Keratinocyte (primary cell): ENCODE measurements at regions not wholly inside any gene's neighbourhood (a gene's known extent, or its start where the extent isn't known, plus 50 kb on each side); places are given as distances from the start of the nearest gene placed in this dataset.

Experiments
- DNase-seq: peaks from one replicate; pipeline ENCODE4 v3.0.0-alpha.2; 2011; ENCODE audit warnings: low read depth, missing footprints, low spot score
- FAIRE-seq: peaks from 2 replicates; lab custom pipeline; 2011; peaks lifted over from hg19 to GRCh38; lab: Jason Lieb, UNC
- H2AFZ ChIP-seq: 2 replicates; pipeline ENCODE4 v1.6.0; 2012; ENCODE audit warnings: low read length, control low read depth, inconsistent platforms; ENCODE audit not compliant: control insufficient read depth
- H3K27ac ChIP-seq: 2 replicates; pipeline ENCODE4 v1.5.1; 2011; ENCODE audit warnings: low read length; ENCODE audit not compliant: control insufficient read depth, insufficient read depth
- H3K27me3 ChIP-seq: 3 replicates; pipeline ENCODE4 v1.6.0; 2011; ENCODE audit warnings: low read length; ENCODE audit not compliant: control insufficient read depth, insufficient read depth; ENCODE audit errors: extremely low read depth
- H3K36me3 ChIP-seq, 2 experiments: 2 replicates in 1 of 2; 3 replicates in 1 of 2; pipeline ENCODE4 v1.5.1; 2011; ENCODE audit warnings: low read length in 2 of 2, mild to moderate bottlenecking in 1 of 2; ENCODE audit not compliant: control insufficient read depth in 2 of 2, insufficient read depth in 2 of 2; ENCODE audit errors: extremely low read depth in 1 of 2
- H3K4me1 ChIP-seq: 3 replicates; pipeline ENCODE4 v1.5.1; 2011; ENCODE audit warnings: low read length; ENCODE audit not compliant: control insufficient read depth, insufficient read depth; ENCODE audit errors: extremely low read depth
- H3K4me2 ChIP-seq: 3 replicates; pipeline ENCODE4 v1.6.0; 2011; ENCODE audit warnings: low read depth, low read length; ENCODE audit not compliant: control insufficient read depth, insufficient read depth; ENCODE audit errors: extremely low read depth
- H3K4me3 ChIP-seq, 3 experiments: fragments of 200-600 bp in 1 of 3; sonication (generic) in 1 of 3; 2 replicates in 2 of 3; 3 replicates in 1 of 3; pipeline ENCODE4 v1.5.1; 2011 to 2016; ENCODE audit warnings: low read length in 3 of 3, mild to moderate bottlenecking in 3 of 3, control low read depth in 2 of 3, inconsistent platforms in 1 of 3, low read depth in 1 of 3, mixed read lengths in 1 of 3, mixed run types in 1 of 3, moderate library complexity in 1 of 3; ENCODE audit not compliant: control insufficient read depth in 2 of 3, insufficient read depth in 2 of 3; ENCODE audit errors: extremely low read depth in 1 of 3
- H3K79me2 ChIP-seq: 2 replicates; pipeline ENCODE4 v1.6.0; 2012; ENCODE audit warnings: low read length; ENCODE audit not compliant: control insufficient read depth, insufficient read depth
- H3K9ac ChIP-seq: 3 replicates; pipeline ENCODE4 v1.6.0; 2011; ENCODE audit warnings: low read length; ENCODE audit not compliant: control insufficient read depth, insufficient read depth; ENCODE audit errors: extremely low read depth
- H3K9me1 ChIP-seq: 3 replicates; pipeline ENCODE4 v1.6.0; 2011; ENCODE audit warnings: low read length; ENCODE audit not compliant: control insufficient read depth, insufficient read depth; ENCODE audit errors: extremely low read depth
- H3K9me3 ChIP-seq: 2 replicates; pipeline ENCODE4 v1.5.1; 2012; ENCODE audit warnings: low read depth, low read length; ENCODE audit not compliant: control insufficient read depth
- H4K20me1 ChIP-seq: 3 replicates; pipeline ENCODE4 v1.6.0; 2011; ENCODE audit warnings: low read length; ENCODE audit not compliant: control insufficient read depth, insufficient read depth; ENCODE audit errors: extremely low read depth
- CTCF ChIP-seq, 3 experiments: IDR thresholded peaks in 1 of 3; conservative IDR thresholded peaks in 1 of 3; optimal IDR thresholded peaks in 1 of 3; 2 replicates in 2 of 3; 3 replicates in 1 of 3; pipeline versions ENCODE3 to v1.5.1; 2011; ENCODE audit warnings: low read length in 3 of 3, mild to moderate bottlenecking in 3 of 3, moderate library complexity in 2 of 3, control low read depth in 1 of 3, inconsistent platforms in 1 of 3; ENCODE audit not compliant: insufficient read depth in 2 of 3; ENCODE audit errors: extremely low read depth in 1 of 3
- EZH2 ChIP-seq: IDR thresholded peaks from one replicate; pipeline ENCODE4 v1.6.1; 2012; ENCODE audit warnings: inconsistent platforms, mild to moderate bottlenecking, low read length, moderate library complexity
- dilution Hi-C: fragments of 300-500 bp; cut with MboI; formaldehyde crosslinking; loops from one replicate; pipeline ENCODE4 v1.7.0; 2020; ENCODE audit warnings: low sequenced_read_pairs; ENCODE audit not compliant: extremely low pct_ligation_motif_present

GRCh38 chr15:87604857-87605446 is 651.6 kb downstream of the NTRK3 start:
- H3K27me3 ChIP-seq, result no peaks in the 10 kb centered on the region
- dilution Hi-C loops, result no loop called here
- H3K79me2 ChIP-seq, result no peaks in the 10 kb centered on the region
- no peak overlapping the region for H3K9ac ChIP-seq
- no peak overlapping the region for H2AFZ ChIP-seq
- no peak for TF ChIP-seq EZH2
- peak in 2 of 3 experiments; percentile 76 to 82 for TF ChIP-seq CTCF (optimal IDR thresholded peaks at IDR 0.05 in 1 of 3, IDR thresholded peaks at IDR 0.05 in 1 of 3, conservative IDR thresholded peaks at IDR 0.05 in 1 of 3; ENCODE audit: extremely low read depth in 1 of 3, insufficient read depth in 2 of 3, low read length in 3 of 3)
- no peak overlapping the region for H3K27ac ChIP-seq
- no peaks in the 10 kb centered on the region for H3K9me1 ChIP-seq
- no peaks in the 10 kb centered on the region for H3K36me3 ChIP-seq
- DNase-seq (no peak), FAIRE-seq (no peak)
- H3K9me3 ChIP-seq, result no peaks in the 10 kb centered on the region
- H3K4me1 ChIP-seq, result peaks cover 4% of the 10 kb centered on the region
- H3K4me3 ChIP-seq, result no peak overlapping the region
- H4K20me1 ChIP-seq, result no peaks in the 10 kb centered on the region
- no peak overlapping the region for H3K4me2 ChIP-seq

- dilution Hi-C loops, result no loop called here
- TF ChIP-seq CTCF (optimal IDR thresholded peaks at IDR 0.05 in 1 of 3, IDR thresholded peaks at IDR 0.05 in 1 of 3, conservative IDR thresholded peaks at IDR 0.05 in 1 of 3; ENCODE audit: extremely low read depth in 1 of 3, insufficient read depth in 2 of 3, low read length in 3 of 3), result no peak
- TF ChIP-seq EZH2, result no peak
These were observed 654.2 kb downstream of the NTRK3 start for GRCh38 chr15:87602371-87602770.

More at GRCh38 chr15:87602371-87602770, 654.2 kb downstream of the NTRK3 start:
- H3K36me3 ChIP-seq, result no peaks in the 10 kb centered on the region
- H3K4me2 ChIP-seq, result no peak overlapping the region
- no peak overlapping the region for H3K4me3 ChIP-seq
- H2AFZ ChIP-seq, result no peak overlapping the region
- H3K27ac ChIP-seq, result no peak overlapping the region
- no peaks in the 10 kb centered on the region for H3K27me3 ChIP-seq
- no peaks in the 10 kb centered on the region for H3K9me3 ChIP-seq
- no peak overlapping the region for H3K9ac ChIP-seq
- no peaks in the 10 kb centered on the region for H3K9me1 ChIP-seq
- no peaks in the 10 kb centered on the region for H4K20me1 ChIP-seq
- DNase-seq (no peak), FAIRE-seq (no peak)
- no peaks in the 10 kb centered on the region for H3K79me2 ChIP-seq
- no peaks in the 10 kb centered on the region for H3K4me1 ChIP-seq
